AML-193 (cell line): ENCODE measurements at regions not wholly inside any gene's neighbourhood (a gene's known extent, or its start where the extent isn't known, plus 50 kb on each side); places are given as distances from the start of the nearest gene placed in this dataset.
A peak's percentile ranks its signal among the peaks of the same experiment; 100 is the strongest.
"Not testable (repeated sequence)": the region's sequence is repeated elsewhere in the genome, so short reads cannot be mapped to it uniquely, and the experiment has no call there.

Experiments used
- DNase-seq, 2 experiments: peaks; one replicate each; lab custom pipeline; 2025; lab: John Stamatoyannopoulos, UW

DNA sequence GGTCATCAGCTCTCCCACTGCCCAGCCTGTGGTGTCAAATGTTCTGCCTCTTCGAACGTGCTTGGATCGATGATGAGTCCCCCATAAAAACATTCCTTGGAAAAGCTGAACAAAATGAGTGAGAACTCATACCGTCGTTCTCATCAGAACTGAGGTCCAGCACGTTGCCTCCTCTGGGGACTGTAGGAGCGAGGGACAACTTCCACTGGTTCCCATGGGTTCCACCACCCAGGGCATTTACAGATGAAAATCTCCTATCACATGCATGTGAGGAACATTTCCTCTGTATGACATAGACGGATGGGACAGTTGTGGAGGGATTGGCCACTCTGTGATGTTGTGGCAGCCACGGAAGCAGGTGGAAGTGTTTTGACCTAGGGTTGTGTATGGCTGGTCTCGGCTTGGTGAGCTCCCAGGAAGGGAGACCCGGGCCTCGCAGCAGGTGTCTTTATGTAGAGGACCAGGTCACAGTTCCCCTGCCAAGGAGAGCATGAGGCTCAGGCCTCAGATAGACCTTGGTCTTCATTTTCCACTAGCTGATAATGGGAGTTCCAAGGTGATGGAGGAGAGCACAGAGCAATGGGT is 113.0 kb downstream of the SNRPN start:
- no peak for DNase-seq

DNA sequence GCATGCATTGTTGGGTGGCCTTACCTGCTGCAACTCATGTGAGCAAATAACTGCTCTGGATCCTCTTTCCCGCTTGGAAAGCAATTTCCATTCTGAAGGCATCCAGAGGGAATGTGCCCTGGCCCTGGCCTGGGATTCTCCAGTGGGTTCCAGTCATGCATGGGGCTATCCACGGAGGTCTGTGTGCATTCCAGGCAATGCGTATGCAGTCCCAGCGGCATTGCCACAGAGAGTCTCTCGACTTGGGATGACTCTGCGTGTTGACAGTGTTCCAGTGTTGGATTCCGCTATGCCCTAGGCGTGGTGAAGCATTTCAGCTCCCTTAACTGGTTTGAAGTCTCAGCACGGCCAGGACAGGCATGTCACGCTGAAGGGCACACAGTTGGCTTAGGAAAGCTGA is 113.9 kb downstream of the SNRPN start:
- DNase-seq = no peak

- no peak for DNase-seq
Observed at GRCh38 chr15:25070353-25070963, 115.7 kb downstream of the SNRPN start.

- DNase-seq = no peak
Observed at GRCh38 chr15:25072857-25073476, 118.2 kb downstream of the SNRPN start.

- DNase-seq = no peak
Observed at GRCh38 chr15:25087137-25087536, 132.3 kb downstream of the SNRPN start.

DNA sequence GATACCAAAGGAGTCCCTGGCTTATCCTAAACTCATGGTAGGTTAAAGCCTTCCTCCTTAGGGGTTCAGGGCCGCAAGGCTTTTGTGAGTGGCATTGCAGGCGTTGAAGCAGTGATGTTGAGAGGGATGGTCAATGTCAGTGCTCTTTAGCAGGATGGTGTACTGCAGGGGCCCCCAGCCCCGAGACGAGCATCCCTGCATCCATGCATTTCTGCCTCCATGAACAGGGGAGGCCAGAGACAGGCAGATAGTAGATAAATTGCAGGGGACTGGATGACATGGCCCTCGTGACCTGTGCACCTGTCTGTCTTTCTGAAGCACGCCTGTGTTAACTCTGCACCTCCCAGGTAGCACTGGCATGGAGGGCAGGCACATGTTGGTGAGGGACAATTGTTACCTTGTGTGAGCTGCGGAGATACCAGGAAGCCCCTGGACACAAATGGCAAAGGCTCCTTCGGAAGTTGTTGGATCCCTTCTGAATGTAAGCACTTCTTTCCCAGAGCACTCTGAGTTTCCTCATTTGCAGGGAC is 133.5 kb downstream of the SNRPN start:
- no peak for DNase-seq

DNA sequence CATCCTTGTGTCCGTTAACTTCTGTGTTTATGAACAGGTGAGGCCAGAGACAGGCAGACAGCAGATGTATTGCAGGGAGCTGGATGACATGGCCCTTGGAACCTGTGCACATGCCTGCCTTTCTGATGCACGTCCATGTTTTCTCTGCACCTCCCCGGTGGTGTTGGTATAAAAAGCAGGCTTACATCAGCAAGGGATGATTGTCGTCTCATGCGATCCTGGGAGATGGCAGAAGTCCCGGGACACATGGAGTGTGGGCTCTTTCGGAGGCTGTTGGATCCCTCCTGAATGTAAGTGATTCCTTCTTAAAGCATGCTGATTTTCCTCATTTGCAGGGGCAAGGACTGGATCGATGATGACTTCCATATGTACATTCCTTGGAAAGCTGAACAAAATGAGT is 134.8 kb downstream of the SNRPN start:
- no peak for DNase-seq

DNA sequence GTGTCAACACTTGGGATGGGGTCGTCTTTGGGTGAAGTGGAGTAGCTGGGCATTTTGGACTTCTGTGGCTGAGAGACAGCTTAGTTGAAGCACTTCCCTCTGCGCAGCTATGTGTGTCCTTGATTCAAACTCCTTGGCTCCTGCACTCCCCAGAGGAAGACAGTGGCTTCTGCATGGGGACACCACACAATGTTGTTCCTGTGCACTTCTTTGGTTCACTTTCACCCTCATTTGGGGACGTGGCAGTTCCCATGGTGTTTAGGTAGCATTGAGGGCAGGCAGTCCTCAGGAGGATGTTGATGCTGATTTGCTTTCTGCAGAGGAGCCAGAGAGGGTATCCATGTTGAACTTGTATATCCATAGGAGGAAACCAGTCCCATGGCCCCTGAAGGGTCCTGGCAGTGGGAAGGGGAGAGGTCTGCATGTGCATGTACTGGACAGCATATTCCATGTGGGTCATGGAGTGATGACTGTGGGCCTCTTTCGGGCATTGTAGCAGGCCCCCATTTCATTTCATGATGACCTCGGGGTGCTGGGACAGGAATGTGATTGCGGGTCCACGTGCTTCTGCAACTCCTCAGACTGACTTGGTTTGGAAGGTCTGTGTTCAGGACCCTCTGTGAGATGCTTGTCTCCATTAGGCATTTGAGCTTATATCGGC is 135.4 kb downstream of the SNRPN start:
- no peak for DNase-seq

GRCh38 chr15:25091421-25092158 is 136.8 kb downstream of the SNRPN start:
- DNase-seq = no peak

DNA sequence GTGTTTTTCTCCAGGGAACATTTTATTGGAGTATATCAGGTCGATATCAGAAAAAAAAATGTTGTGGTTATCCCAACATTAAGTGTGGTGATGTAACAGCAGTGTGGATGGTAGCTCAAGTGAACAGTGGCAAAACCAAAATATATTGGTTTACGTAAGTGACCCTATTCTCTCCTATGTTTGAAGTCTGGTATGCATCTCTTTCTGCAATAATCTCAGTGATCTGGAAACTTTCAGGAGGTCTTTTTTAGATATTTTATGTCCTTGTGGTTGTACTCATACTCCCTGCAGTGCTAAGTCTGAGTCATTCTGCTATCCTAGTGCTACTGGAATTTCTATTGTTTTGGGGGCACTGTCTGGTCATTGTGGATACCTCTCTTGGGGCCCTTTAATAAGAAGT is 137.9 kb downstream of the SNRPN start:
- DNase-seq = no peak

DNA sequence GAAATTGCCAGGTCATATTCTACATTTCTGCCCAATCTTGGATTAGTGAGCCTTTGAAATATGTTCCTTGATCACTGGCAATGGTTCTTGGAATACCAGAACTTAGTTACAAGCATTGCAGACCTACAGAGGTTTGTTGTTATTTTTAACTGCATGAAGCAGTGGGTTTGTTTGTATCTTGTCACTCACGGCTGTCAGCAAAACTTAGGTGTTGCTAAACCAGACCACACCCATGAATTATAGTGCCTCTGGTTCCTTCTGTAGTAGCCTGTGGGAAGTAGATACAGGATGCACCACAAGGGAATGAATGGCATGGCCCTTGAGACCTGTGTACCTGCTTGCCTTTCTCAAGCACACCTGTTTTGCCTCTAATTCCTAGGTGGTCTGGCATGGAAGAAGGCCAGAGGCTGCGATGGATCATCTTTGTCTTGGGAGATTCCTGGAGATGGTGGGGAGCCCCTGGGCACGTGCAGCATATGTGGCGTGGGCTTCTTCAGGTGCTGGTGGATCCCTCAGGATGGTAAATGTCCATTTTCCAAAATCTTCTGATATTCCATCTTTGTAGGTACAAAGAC is 138.8 kb downstream of the SNRPN start:
- DNase-seq = no peak

- DNase-seq = no peak
Observed at GRCh38 chr15:25094066-25094465, 139.3 kb downstream of the SNRPN start.

DNA sequence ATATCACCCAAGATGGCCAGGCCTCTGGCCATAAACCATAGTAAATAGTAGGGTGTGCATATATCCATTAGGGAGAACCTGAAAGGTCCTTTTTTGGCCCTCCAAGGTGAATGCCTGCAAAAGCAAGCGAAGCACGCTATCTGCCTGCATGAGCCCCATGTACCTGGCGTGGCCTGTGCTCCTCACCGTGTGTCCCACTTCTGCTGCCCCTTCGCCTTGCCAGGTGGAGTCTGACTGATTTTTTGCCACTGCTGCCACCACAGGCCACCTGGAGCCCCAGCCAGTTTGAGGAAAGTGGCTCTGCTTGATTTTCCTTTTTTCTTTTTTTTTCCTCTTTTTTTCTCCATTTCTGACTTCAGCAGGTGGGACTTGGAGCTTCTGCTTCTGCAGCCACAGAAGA is 139.7 kb downstream of the SNRPN start:
- DNase-seq = no peak

- no peak for DNase-seq
Observed at GRCh38 chr15:25095179-25095578, 140.4 kb downstream of the SNRPN start.

DNA sequence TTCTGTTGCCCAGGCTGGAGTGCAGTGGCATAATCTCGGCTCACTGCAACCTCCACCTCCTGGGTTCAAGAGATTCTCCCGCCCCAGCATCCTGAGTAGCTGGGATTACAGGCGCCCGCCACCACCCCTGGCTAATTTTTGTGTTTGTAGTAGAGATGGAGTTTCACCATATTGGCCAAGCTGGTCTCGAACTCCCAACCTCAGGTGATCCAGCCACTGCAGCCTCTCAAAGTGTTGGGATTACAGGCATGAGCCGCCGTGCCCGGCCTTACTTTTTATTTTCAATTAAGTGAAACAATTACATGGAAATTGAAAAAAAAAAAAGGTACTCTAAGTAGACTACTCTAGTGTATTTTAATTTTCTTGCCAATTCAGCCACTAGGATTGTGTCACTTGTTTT is 145.2 kb downstream of the SNRPN start:
- not testable (repeated sequence) for DNase-seq

DNA sequence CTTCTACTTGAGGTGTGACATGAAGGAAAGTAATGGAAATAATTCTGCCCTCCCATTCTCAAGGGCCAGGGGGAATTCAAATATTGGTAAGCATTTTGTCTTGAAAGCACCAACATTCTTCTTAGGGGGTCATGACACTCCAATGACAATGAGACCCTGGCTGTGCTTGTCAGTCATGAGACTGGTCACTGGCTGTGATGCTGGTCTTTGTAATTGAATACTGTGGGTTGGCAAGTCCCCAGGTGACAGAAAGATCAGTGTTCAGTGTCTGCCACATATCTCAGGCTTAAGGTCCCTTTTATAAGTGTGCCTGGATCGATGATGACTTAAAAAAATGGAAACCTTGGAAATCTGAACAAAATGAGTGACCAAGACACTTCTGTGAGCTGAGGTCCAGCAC is 151.4 kb downstream of the SNRPN start:
- no peak for DNase-seq

DNA sequence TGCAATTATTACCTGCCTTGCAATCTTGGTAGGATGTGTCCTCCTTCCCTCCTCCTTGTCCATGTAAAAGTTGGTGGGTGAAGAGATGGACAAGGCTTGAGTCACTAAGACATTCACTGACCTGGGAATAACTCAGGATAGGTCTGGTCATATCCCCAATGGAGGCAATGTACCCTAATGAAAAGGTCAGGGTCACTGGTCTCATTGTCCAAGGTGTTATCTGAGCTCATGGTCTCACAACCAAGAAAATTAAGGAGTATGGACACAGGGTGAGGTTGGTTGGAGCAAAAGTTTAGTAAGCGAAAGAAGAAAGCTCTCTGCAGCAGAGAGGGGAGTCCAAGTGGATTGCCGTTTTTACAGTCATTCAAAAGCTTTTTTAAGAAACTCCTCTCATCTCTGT is 179.0 kb downstream of the SNRPN start:
- no peak for DNase-seq

DNA sequence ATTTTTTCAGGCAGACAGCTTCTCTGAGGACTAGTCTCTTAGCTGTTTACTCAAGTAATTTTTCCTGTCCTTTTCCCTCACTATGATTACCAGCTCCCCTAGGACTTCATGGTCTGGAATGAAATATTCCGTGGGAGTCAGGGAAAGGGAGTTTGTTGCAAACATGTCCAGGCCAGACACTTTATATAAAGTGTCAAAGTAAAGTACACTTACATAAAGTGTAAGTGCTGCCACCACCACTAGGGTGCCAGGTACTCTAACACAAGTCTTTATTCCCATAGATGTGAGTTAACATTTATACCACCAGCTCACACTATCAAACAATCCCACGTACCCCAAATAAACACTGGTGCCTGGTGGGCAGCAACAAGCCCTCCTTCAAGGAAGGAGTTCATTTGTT is 179.8 kb downstream of the SNRPN start:
- no peak for DNase-seq

- peak; percentile 8 to 9 for DNase-seq
Observed at GRCh38 chr15:25136119-25136518, 181.3 kb downstream of the SNRPN start.

DNA sequence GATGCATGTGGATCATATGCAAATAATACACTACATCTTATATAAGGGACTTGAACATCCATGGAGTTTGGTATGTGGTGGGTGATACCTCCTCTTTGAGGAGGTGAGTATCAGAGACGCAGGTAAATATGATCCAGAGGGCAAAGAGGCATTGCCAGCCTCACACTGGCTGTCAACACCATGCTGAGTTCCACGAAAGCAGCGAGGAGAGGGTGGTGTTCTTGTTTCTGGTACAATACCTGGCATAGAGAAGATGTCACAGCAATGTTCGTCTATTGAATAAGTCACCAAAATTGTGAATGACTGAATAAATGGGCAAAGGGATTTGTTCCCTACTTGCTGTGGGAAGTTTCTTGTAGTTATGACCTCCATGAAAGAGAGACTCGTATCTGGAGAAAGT is 182.2 kb downstream of the SNRPN start:
- no peak for DNase-seq

GRCh38 chr15:25169318-25169717 is 214.5 kb downstream of the SNRPN start:
- DNase-seq = no peak
